Left renal pelvis (tissue), 4 donors: ENCODE measurements at regions not wholly inside any gene's neighbourhood (a gene's known extent, or its start where the extent isn't known, plus 50 kb on each side); places are given as distances from the start of the nearest gene placed in this dataset.

Source experiments
- DNase-seq, 4 donors: peaks; one replicate each; pipeline ENCODE4 v3.0.0-alpha.2; 2013; ENCODE audit warnings: low read depth in 4 of 4, low spot score in 3 of 4

GRCh38 chr1:112790920-112791722, 76.0 kb upstream of the PPM1J start:
- no peak for DNase-seq

GRCh38 chr1:112788561-112788960, 73.4 kb upstream of the PPM1J start:
- no peak for DNase-seq

- DNase-seq: no peak
These were observed 72.9 kb upstream of the PPM1J start for GRCh38 chr1:112788054-112788453.

GRCh38 chr1:112783059-112783458, 67.9 kb upstream of the PPM1J start:
- DNase-seq: no peak

GRCh38 chr1:112779665-112780526, 64.8 kb upstream of the PPM1J start:
- DNase-seq: no peak

- DNase-seq: no peak
These were observed 63.0 kb upstream of the PPM1J start for GRCh38 chr1:112778137-112778536.

GRCh38 chr1:112776688-112777087, 61.6 kb upstream of the PPM1J start:
- no peak for DNase-seq

- no peak for DNase-seq
These were observed 57.6 kb upstream of the PPM1J start for GRCh38 chr1:112772781-112773180.

- no peak for DNase-seq
These were observed 55.6 kb upstream of the PPM1J start for GRCh38 chr1:112770724-112771123.

GRCh38 chr1:112769611-112770010, 54.5 kb upstream of the PPM1J start:
- no peak for DNase-seq

GRCh38 chr1:112767646-112768045, 52.5 kb upstream of the PPM1J start:
- no peak for DNase-seq
